ENCODE measurements at regions not wholly inside any gene's neighbourhood (a gene's known extent, or its start where the extent isn't known, plus 50 kb on each side); places are given as distances from the start of the nearest gene placed in this dataset.
A peak's percentile ranks its signal among the peaks of the same experiment; 100 is the strongest.
"Not testable (repeated sequence)": the region's sequence is repeated elsewhere in the genome, so short reads cannot be mapped to it uniquely, and the experiment has no call there.

DNA sequence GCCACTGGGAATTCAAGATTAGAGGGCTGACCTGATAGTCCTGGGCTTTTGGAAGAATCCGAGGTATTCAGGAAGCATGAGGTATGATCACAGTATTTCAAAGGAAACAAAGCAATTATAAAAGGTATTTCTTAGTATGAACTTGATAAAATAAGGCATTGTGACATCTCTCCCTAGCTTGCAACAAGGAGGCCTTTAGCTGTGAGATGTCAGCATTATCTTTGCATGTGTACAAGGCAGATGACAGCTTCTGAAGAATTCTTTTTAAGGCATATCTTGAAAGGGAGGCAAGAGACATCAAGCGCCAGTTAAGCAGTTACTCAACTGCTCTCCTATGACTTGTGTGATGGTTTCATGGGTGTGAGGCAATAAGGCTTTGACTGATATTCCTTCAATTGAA is 1123.7 kb downstream of the PLA2G4A start:
- no peak for DNase-seq (ENCODE audit: low read depth)

- no peak for DNase-seq (ENCODE audit: low read depth)
Measured at GRCh38 chr1:187956975-187957374, 1128.2 kb downstream of the PLA2G4A start.

GRCh38 chr1:187958207-187958606 is 1129.5 kb downstream of the PLA2G4A start:
- DNase-seq (ENCODE audit: low read depth), result no peak

- DNase-seq (ENCODE audit: low read depth), result no peak
Measured at GRCh38 chr1:187959062-187959461, 1130.3 kb downstream of the PLA2G4A start.

DNA sequence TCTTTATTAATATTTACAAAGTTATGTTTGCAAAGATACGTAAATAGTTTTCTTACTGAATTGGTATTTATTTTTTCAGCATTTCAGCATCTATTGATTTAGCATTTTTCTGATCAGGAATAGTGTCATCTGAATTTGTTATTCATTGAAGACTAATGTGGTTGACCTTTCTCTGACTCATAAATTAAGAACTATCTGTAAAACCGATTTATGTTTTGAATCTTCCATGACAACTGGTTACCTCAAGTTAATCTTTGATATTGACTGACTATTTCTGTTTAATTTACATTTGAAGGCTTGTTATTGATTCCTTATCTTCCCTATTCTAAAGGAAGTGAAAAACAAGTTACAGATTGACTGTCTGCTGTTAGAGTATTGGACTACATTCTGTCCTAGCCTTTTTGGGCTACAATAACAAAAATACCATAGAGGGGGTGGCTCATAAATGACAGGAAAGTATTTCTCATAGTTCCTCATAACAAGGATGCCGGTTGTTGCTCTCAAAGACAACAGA is 1131.4 kb downstream of the PLA2G4A start:
- DNase-seq (ENCODE audit: low read depth), result no peak

DNA sequence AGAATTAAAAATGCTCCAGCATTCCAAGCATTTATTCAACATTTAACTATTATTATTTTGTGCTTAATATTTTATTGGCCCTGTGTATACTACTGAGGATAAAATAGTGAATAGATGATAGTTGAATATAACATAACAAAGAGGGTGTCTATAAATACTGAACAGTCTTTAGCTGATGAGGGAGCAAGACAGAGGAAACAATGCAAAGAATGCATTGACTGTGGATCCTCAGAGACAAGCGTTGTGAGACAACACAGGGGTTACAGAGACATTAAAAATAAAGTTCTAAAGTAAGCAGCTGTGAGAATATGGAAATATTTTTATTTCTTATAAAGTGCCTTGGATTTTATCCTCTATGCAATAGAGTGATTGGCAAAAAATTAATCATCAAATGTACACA is 1133.1 kb downstream of the PLA2G4A start:
- DNase-seq (ENCODE audit: low read depth), result no peak

DNA sequence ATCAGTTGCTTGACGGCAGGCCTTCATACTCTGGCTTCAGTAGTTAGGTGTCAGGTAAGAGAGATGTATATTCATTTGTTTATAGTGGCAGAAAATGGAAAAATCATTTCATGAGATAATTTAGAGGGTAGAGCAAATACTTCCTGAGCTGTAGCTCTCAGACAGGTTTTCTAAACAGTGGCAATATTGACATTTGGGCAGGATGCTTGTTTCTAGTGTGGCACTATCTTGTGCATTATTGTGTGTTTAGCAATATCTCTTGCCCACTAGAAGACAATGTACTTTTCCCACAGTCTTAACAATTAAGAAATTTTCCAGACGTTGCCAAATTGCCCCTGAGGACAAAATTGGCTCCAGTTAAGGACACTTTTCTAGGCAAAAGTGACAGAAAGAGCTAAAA is 1143.1 kb downstream of the PLA2G4A start:
- no peak for DNase-seq (ENCODE audit: low read depth)

DNA sequence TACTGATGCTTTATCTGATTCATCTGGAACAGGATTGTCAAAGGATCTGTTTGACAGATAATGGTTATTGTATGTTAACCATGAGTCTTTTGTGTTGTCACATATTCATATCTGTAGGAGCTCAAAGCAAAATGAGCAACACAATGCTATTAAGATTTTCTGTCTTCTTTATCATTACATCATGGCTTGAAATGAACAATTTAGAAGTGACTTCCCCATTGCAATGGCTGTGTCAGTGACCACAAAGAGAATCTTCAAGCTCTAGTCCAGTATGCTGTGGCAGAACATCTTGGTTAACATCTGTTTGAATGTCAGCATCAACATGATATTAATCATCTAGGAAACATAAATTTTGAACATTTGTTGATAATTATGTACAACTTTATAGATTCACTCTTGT is 1148.5 kb downstream of the PLA2G4A start:
- no peak for DNase-seq (ENCODE audit: low read depth)

DNA sequence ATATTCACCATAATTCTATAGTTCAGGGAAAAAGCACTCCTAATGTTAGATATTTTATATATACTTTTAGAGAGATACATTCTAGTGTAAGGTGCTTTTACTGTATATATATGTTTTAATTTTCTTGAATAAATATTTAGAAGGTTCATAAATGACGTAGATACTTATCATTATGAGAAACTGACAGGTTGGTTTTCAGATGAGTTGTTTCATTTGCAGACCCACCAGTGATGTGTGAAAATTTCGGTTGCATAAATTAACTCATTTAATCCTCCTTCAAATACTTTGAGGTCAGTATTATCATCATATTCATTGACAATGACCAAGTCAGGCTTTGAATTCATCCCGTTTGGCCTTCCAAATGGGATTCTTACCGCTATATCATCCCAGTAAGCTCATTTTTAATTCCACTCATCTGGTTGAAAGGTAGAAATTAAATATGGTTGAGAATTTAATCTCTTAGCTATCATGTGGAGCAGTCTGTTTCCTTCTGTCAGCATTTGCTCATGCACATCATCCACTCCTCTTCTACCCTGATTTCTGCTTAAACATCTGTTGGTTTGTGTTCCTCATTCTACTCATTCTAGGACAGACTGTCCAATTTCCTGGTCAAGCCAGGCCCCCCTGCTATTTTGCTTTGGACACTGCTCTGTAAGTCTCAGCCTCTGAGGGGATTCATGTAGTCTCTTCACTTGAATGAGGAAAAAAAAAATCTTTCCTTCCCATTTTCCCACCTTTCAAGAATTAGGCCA is 1156.6 kb downstream of the PLA2G4A start:
- DNase-seq (ENCODE audit: low read depth), result no peak

GRCh38 chr1:187985897-187986654 is 1157.3 kb downstream of the PLA2G4A start:
- DNase-seq (ENCODE audit: low read depth), result no peak

GRCh38 chr1:187987236-187987776 is 1158.6 kb downstream of the PLA2G4A start:
- no peak for DNase-seq (ENCODE audit: low read depth)

GRCh38 chr1:187991944-187992343 is 1163.2 kb downstream of the PLA2G4A start:
- DNase-seq (ENCODE audit: low read depth), result no peak

GRCh38 chr1:187996780-187997179 is 1168.0 kb downstream of the PLA2G4A start:
- no peak for DNase-seq (ENCODE audit: low read depth)

DNA sequence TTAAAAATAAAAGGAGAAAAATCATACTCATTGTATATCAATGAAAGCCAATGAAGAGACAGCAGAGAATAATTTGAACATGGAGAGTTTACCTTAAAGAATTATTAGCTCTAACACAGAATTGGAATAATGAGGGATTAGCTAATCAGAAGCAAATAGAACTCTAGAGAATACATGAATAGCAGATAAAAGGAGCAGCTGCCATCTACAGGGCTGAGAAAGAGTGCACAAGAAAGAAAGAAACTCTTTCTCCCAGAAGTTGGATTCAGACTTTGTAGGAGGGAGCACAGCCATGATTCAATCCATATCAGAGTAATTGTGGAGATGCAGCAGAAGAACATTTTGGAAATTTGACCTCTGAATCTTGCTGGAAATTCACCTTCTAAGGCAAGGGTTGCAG is 1171.2 kb downstream of the PLA2G4A start:
- no peak for DNase-seq (ENCODE audit: low read depth)

- DNase-seq (ENCODE audit: low read depth), result not testable (repeated sequence)
Measured at GRCh38 chr1:188003687-188004086, 1174.9 kb downstream of the PLA2G4A start.

DNA sequence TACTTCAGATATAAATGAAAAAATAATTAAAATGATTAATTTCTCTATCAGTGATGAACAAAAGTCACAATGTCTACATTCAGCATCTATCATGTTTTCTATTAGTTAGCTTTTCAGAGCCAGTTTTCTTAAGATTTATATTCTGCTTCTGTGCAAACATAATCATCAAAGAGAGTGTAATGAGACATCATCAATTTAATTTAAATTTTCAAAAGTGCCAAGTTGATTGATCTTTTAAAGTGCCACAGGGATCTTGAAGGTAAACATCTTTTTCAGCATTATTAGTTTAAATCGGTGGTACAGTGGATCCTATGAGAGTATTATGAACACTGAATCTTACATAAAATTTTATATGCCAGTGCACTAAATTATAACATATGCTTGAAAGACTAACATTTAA is 1176.1 kb downstream of the PLA2G4A start:
- no peak for DNase-seq (ENCODE audit: low read depth)

- no peak for DNase-seq (ENCODE audit: low read depth)
Measured at GRCh38 chr1:188006354-188006753, 1177.6 kb downstream of the PLA2G4A start.

GRCh38 chr1:188013222-188013849 is 1184.6 kb downstream of the PLA2G4A start:
- not testable (repeated sequence) for DNase-seq (ENCODE audit: low read depth)

GRCh38 chr1:188017921-188018320 is 1189.2 kb downstream of the PLA2G4A start:
- DNase-seq (ENCODE audit: low read depth), result no peak

GRCh38 chr1:188022661-188023060 is 1193.9 kb downstream of the PLA2G4A start:
- DNase-seq (ENCODE audit: low read depth), result no peak

- DNase-seq (ENCODE audit: low read depth), result no peak
Measured at GRCh38 chr1:188023206-188023605, 1194.5 kb downstream of the PLA2G4A start.

DNA sequence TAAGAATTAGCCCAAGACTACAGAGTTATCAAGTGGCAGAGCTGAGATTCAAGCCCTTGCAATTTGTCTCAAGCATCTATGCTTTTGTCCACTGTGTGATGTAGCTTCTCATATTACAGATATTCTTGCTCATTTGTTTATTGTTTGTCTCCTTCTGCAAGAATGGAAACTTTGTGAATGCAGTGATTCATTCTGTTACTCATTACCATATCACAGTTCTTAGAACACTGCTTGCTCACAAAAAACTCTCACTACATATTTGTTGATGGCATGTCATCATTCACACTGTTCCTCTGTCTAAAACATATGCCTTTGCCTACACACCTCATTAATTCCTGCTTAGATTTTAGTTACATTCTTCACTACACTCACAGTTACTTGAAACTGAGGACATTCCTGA is 1198.9 kb downstream of the PLA2G4A start:
- peak; percentile 56 for DNase-seq (ENCODE audit: low read depth)

Data from RPMI7951 (cell line).